ENCODE measurements at regions not wholly inside any gene's neighbourhood (a gene's known extent, or its start where the extent isn't known, plus 50 kb on each side); places are given as distances from the start of the nearest gene placed in this dataset.
"Not testable (repeated sequence)": the region's sequence is repeated elsewhere in the genome, so short reads cannot be mapped to it uniquely, and the experiment has no call there.

GRCh38 chr6:51202653-51203052 lies 384.0 kb downstream of the TFAP2B start:
- 91% methylated on average over 13 of the region's 13 CpGs for WGBS (ENCODE audit: low lambda C conversion rate)
- DNase-seq (ENCODE audit: low spot score); H3K79me2 ChIP-seq (ENCODE audit: insufficient read depth, low read length); POLR2A ChIA-PET; intact Hi-C loops (cut with micrococcal nuclease; ENCODE audit: unreplicated experiment); H2AFZ ChIP-seq (ENCODE audit: low read length); FAIRE-seq; H3K9me3 ChIP-seq (ENCODE audit: low read length); H3K27me3 ChIP-seq (ENCODE audit: control insufficient read depth in 1 of 2, insufficient read depth in 2 of 2, low read length in 2 of 2); H4K20me1 ChIP-seq (ENCODE audit: insufficient read depth, low read length); H3K9ac ChIP-seq (ENCODE audit: insufficient read depth, low read depth, low read length); BruUV-seq (replicated peaks); H3K4me2 ChIP-seq (ENCODE audit: low read depth, low read length); CTCF ChIA-PET (ENCODE audit: low intra/inter-chr PET ratio, low total read pairs); H3K27ac ChIP-seq (ENCODE audit: extremely low read length, insufficient read depth, low read length); ATAC-seq; H3K4me1 ChIP-seq (ENCODE audit: insufficient read depth, low read length); in situ Hi-C loops (cut with HindIII; ENCODE audit: extremely low pct_ligation_motif_present, low pct_unique_long_range_greater_than_20kb); H3K36me3 ChIP-seq (replicated peaks in 1 of 2; ENCODE audit: control insufficient read depth in 1 of 2, insufficient read depth in 2 of 2, low read length in 2 of 2); H3K4me3 ChIP-seq (replicated peaks in 1 of 3; ENCODE audit: insufficient read depth in 1 of 3, low read depth in 2 of 3, low read length in 3 of 3): not testable (repeated sequence)

DNA sequence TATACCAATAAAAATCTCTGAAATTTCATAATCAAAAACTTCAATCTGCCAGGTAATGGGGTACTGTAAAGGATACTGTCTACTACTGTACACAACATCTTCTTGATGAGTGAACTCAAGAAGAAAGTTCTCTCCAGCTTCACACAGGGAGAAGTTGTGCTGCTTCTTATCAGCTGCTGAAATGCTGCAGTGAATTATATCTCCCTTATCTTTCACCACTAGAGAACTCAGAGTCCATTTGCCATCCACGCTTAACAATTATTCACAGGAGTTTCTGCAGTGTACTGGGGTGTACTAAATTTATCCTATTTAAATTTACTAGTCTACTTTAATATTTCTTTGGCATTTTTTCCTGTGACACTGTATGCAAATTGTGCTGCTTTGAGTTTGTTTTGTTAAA lies 384.8 kb downstream of the TFAP2B start:
- FAIRE-seq (no peak), ATAC-seq (no peak), DNase-seq (ENCODE audit: low spot score) (no peak)
- H3K4me2 ChIP-seq (ENCODE audit: low read depth, low read length) = no peak overlapping the region
- H3K27ac ChIP-seq (ENCODE audit: extremely low read length, insufficient read depth, low read length) = no peak overlapping the region
- no peaks in the 10 kb centered on the region for H3K27me3 ChIP-seq (ENCODE audit: control insufficient read depth in 1 of 2, insufficient read depth in 2 of 2, low read length in 2 of 2)
- no peak overlapping the region for H2AFZ ChIP-seq (ENCODE audit: low read length)
- no peaks in the 10 kb centered on the region for H4K20me1 ChIP-seq (ENCODE audit: insufficient read depth, low read length)
- in situ Hi-C loops (cut with HindIII; ENCODE audit: extremely low pct_ligation_motif_present, low pct_unique_long_range_greater_than_20kb) (no loop called here), intact Hi-C loops (cut with micrococcal nuclease; ENCODE audit: unreplicated experiment) (no loop called here)
- no peak overlapping the region for H3K9ac ChIP-seq (ENCODE audit: insufficient read depth, low read depth, low read length)
- no TSS peak for BruUV-seq (replicated peaks)
- no peaks in the 10 kb centered on the region for H3K4me1 ChIP-seq (ENCODE audit: insufficient read depth, low read length)
- ChIA-PET CTCF (ENCODE audit: low intra/inter-chr PET ratio, low total read pairs) (no interaction called here), POLR2A (no interaction called here)
- WGBS (ENCODE audit: low lambda C conversion rate) = 2% methylated on average over 1 of the region's 1 CpG
- no peaks in the 10 kb centered on the region for H3K79me2 ChIP-seq (ENCODE audit: insufficient read depth, low read length)
- H3K36me3 ChIP-seq (replicated peaks in 1 of 2; ENCODE audit: control insufficient read depth in 1 of 2, insufficient read depth in 2 of 2, low read length in 2 of 2) = no peaks in the 10 kb centered on the region
- no peak overlapping the region for H3K4me3 ChIP-seq (replicated peaks in 1 of 3; ENCODE audit: insufficient read depth in 1 of 3, low read depth in 2 of 3, low read length in 3 of 3)
- TF ChIP-seq KLF11 (CRISPR knock-in tag; IDR thresholded peaks at IDR 0.05) (no peak), ETV5 (CRISPR knock-in tag; IDR thresholded peaks at IDR 0.05; ENCODE audit: borderline replicate concordance) (no peak), RFXANK (CRISPR knock-in tag; IDR thresholded peaks at IDR 0.05) (no peak), SMAD9 (CRISPR knock-in tag; IDR thresholded peaks at IDR 0.05) (no peak), HOXD1 (CRISPR knock-in tag; IDR thresholded peaks at IDR 0.05) (no peak), MEIS2 (CRISPR knock-in tag; IDR thresholded peaks at IDR 0.05) (no peak), TEAD2 (CRISPR knock-in tag; IDR thresholded peaks at IDR 0.05) (no peak), PAX8 (CRISPR knock-in tag; IDR thresholded peaks at IDR 0.05; ENCODE audit: borderline replicate concordance) (no peak), NFE2L2 (IDR thresholded peaks at IDR 0.05; ENCODE audit: low read length) (no peak), CSRNP1 (CRISPR knock-in tag; IDR thresholded peaks at IDR 0.05) (no peak), CCAR2 (optimal IDR thresholded peaks at IDR 0.05; ENCODE audit: low read depth, low read length) (no peak), SNAI1 (CRISPR knock-in tag; IDR thresholded peaks at IDR 0.05; ENCODE audit: borderline replicate concordance) (no peak), ZNF564 (CRISPR knock-in tag; IDR thresholded peaks at IDR 0.05) (no peak)
- TF ChIP-seq, protein P1, sequence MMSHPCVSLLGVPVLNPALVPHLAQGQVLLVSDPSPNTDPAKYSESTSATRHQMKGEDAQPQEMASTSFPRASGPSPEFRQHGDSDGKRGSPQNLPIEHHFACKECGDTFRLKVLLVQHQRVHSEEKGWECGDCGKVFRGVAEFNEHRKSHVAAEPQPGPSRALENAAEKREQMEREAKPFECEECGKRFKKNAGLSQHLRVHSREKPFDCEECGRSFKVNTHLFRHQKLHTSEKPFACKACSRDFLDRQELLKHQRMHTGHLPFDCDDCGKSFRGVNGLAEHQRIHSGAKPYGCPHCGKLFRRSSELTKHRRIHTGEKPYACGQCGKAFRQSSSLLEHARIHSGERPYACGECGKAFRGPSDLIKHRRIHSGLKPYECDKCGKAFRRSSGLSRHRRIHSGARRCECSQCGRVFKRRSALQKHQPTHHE (CRISPR knock-in tag; IDR thresholded peaks at IDR 0.05; ENCODE audit: borderline replicate concordance) = no peak
- TF ChIP-seq, protein P2, sequence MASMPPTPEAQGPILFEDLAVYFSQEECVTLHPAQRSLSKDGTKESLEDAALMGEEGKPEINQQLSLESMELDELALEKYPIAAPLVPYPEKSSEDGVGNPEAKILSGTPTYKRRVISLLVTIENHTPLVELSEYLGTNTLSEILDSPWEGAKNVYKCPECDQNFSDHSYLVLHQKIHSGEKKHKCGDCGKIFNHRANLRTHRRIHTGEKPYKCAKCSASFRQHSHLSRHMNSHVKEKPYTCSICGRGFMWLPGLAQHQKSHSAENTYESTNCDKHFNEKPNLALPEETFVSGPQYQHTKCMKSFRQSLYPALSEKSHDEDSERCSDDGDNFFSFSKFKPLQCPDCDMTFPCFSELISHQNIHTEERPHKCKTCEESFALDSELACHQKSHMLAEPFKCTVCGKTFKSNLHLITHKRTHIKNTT (CRISPR knock-in tag; IDR thresholded peaks at IDR 0.05) = no peak
- no peaks in the 10 kb centered on the region for H3K9me3 ChIP-seq (ENCODE audit: low read length)
